HUES64 (cell line): ENCODE measurements at regions not wholly inside any gene's neighbourhood (a gene's known extent, or its start where the extent isn't known, plus 50 kb on each side); places are given as distances from the start of the nearest gene placed in this dataset.

Experiments
- H3K27ac ChIP-seq: 2 replicates; pipeline ENCODE4 v1.7.0; 2013; ENCODE audit warnings: low read depth, low read length, inconsistent platforms
- H3K27me3 ChIP-seq: 2 replicates; pipeline ENCODE4 v1.6.1; 2013; ENCODE audit warnings: mild to moderate bottlenecking, low read length; ENCODE audit not compliant: insufficient read depth
- H3K36me3 ChIP-seq: 2 replicates; pipeline ENCODE4 v1.6.1; 2013; ENCODE audit warnings: mild to moderate bottlenecking, low read length; ENCODE audit not compliant: insufficient read depth
- H3K4me1 ChIP-seq: 2 replicates; pipeline ENCODE4 v1.6.1; 2013; ENCODE audit warnings: mild to moderate bottlenecking, low read length, moderate library complexity; ENCODE audit not compliant: insufficient read depth
- H3K4me3 ChIP-seq: 2 replicates; pipeline ENCODE4 v1.5.1; 2013; ENCODE audit warnings: mild to moderate bottlenecking, low read length, moderate library complexity
- H3K9ac ChIP-seq: 2 replicates; pipeline ENCODE4 v1.6.1; 2013; ENCODE audit warnings: mild to moderate bottlenecking, low read depth, low read length
- H3K9me3 ChIP-seq: 2 replicates; pipeline ENCODE4 v1.6.1; 2013; ENCODE audit warnings: low read depth, low read length; ENCODE audit not compliant: insufficient read depth
- WGBS: fragments of 150-250, 120-280 bp; methylation state at CpG from one replicate; pipeline ENCODE4 v1.1.7; 2013; ENCODE audit warnings: missing lambda C conversion rate; 5-methylcytosine and 5-hydroxymethylcytosine counted together

GRCh38 chr1:58402444-58402843 is 144.1 kb downstream of the OMA1 start:
- Histone ChIP-seq H3K9me3 (no peaks in the 10 kb centered on the region), H3K9ac (no peak overlapping the region), H3K4me1 (no peaks in the 10 kb centered on the region), H3K27me3 (no peaks in the 10 kb centered on the region), H3K36me3 (no peaks in the 10 kb centered on the region), H3K27ac (no peak overlapping the region), H3K4me3 (no peak overlapping the region)
- 94% methylated on average over 6 of the region's 6 CpGs for WGBS

DNA sequence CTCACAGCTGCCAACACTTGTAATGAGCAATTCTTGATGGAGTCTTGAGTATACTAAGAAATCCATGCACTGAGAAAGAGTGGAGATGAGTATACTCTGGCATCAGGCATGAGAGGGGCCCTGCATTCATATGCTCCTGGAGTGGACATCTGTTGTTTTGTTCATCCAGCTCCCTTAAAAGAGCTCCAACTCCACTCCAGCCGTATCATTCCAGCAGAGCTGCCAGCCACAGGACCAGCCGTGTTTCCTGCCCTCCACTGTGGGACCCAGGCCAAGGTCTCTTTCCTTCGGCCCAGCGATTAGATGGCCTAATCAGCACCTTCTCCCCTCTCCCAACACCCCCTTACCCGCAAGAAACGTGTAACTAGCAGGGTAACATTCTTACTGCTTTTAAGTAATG is 144.5 kb downstream of the OMA1 start:
- H3K4me3 ChIP-seq, result no peak overlapping the region
- H3K4me1 ChIP-seq, result peaks cover 4% of the 10 kb centered on the region; the same call in 1 of the 2 replicates
- H3K27me3 ChIP-seq, result no peaks in the 10 kb centered on the region
- H3K9me3 ChIP-seq, result no peaks in the 10 kb centered on the region
- no peak overlapping the region for H3K9ac ChIP-seq
- no peak overlapping the region for H3K27ac ChIP-seq
- no peaks in the 10 kb centered on the region for H3K36me3 ChIP-seq
- WGBS, result 94% methylated on average over 6 of the region's 6 CpGs

DNA sequence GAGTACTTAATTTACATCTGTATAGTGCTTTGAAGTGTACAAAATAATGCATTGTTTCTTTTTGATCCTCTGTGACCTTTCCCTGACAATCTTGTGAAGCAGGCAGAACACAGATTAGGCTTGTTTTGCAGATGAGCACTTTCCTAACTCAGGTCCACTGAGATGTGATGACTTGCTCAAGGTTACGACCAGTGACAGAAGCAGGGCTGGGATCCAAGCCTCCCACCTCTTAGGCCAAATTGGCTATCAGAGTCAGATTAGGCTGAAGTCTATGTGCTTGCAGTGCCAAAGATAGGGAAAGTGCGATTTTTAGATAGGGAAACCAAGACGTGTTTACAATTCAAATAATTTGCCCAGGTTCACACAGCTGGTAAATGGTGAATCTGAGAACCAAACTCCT is 147.3 kb downstream of the OMA1 start:
- Histone ChIP-seq H3K4me1 (peaks cover 25% of the 10 kb centered on the region), H3K27me3 (no peaks in the 10 kb centered on the region), H3K9ac (no peak overlapping the region), H3K9me3 (no peaks in the 10 kb centered on the region), H3K4me3 (no peak overlapping the region), H3K36me3 (no peaks in the 10 kb centered on the region), H3K27ac (no peak overlapping the region)
- 69% methylated on average over 3 of the region's 3 CpGs for WGBS

GRCh38 chr1:58398714-58399113 is 147.8 kb downstream of the OMA1 start:
- WGBS, result no CpG with 5 or more reads among the region's 1 CpG
- no peaks in the 10 kb centered on the region for H3K36me3 ChIP-seq
- H3K9ac ChIP-seq, result no peak overlapping the region
- H3K4me1 ChIP-seq, result peaks cover 25% of the 10 kb centered on the region
- H3K4me3 ChIP-seq, result no peak overlapping the region
- H3K27me3 ChIP-seq, result no peaks in the 10 kb centered on the region
- no peak overlapping the region for H3K27ac ChIP-seq
- H3K9me3 ChIP-seq, result no peaks in the 10 kb centered on the region

DNA sequence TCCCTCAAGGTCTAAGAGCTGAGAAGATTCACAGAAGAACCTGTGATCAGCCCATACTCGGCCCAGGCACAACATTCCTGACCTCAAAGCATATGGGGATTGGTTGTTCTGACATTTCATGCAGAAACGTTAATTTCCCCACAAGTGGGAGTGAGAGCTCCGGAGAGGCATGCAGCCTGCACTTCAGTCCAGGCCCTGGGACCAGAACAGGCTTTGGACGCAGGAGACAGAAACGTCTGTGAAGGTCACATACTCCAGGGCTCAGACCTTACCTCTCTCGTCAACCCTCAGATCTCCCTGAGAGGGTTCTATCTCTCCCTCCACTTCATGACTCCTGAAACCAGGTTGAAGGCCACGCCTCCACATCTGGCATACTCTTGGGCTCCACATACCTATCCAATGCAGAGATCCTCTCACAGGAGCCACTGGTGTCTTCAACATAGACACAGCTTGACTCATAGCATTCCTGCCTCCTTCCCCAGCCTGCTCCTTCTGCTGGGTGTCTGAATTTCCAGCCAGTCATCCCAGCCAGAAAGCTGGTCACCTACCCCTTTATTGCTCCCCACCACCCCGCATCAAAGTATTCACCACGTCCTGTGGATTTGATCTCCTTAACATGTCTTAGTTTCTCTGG is 149.2 kb downstream of the OMA1 start:
- Histone ChIP-seq H3K9me3 (no peaks in the 10 kb centered on the region), H3K9ac (no peak overlapping the region), H3K4me3 (no peak overlapping the region), H3K36me3 (no peaks in the 10 kb centered on the region), H3K4me1 (peaks cover 30% of the 10 kb centered on the region), H3K27me3 (no peaks in the 10 kb centered on the region), H3K27ac (no peak overlapping the region)
- 84% methylated on average over 9 of the region's 9 CpGs for WGBS

DNA sequence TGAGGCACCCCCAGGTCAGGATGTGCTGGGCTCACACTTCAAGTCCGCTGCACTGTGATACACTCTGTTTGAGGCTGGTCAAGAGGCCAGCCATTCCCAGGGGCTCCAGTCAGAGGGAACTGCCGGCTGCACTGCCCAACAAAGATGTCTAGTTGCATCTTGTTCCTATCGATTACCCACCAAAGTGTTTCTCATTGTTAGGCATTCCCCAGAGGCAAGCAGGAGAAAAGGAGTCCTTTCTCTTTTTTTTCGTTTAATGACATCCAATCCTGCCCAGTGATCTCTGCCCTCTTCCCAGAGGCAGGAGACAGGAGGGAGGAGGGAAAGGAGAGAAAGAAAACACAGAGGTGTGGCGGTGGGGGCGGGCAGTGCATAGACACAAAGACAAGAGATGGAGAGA is 150.4 kb downstream of the OMA1 start:
- peak overlapping the region; percentile 57; the same call in 1 of the 2 replicates for H3K9ac ChIP-seq
- no peaks in the 10 kb centered on the region for H3K9me3 ChIP-seq
- H3K27ac ChIP-seq, result peak overlapping the region; percentile 69
- H3K4me3 ChIP-seq, result no peak overlapping the region
- H3K36me3 ChIP-seq, result no peaks in the 10 kb centered on the region
- peaks cover 38% of the 10 kb centered on the region for H3K4me1 ChIP-seq
- no peaks in the 10 kb centered on the region for H3K27me3 ChIP-seq
- WGBS, result 48% methylated on average over 6 of the region's 6 CpGs

DNA sequence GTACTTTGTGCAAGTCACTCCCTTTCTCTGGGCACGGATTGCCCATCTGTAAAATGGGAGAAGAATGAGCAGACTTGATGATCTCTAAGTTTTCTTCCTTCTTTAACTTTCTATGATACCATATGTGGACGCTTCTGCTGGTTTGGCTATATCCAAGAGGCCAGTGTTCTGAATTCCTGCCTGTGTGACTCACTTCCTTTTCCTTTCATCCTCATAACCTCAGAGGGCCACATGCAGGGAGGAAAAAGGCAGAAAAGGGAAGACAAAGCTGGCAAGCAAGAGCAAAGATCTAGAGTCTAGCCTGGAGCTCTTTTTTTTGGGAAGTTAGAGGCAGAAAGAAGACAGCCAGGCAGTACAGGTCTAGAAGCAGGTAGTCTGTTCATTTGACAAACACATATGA is 151.2 kb downstream of the OMA1 start:
- Histone ChIP-seq H3K4me3 (no peak overlapping the region), H3K9me3 (no peaks in the 10 kb centered on the region), H3K4me1 (peaks cover 38% of the 10 kb centered on the region), H3K27ac (peak overlapping the region; percentile 69), H3K9ac (peak overlapping the region; percentile 57; the same call in 1 of the 2 replicates), H3K27me3 (no peaks in the 10 kb centered on the region), H3K36me3 (no peaks in the 10 kb centered on the region)
- 43% methylated on average over 2 of the region's 2 CpGs for WGBS

GRCh38 chr1:58392083-58392482 is 154.4 kb downstream of the OMA1 start:
- Histone ChIP-seq H3K4me1 (peaks cover 38% of the 10 kb centered on the region), H3K27ac (no peak overlapping the region), H3K36me3 (no peaks in the 10 kb centered on the region), H3K9ac (no peak overlapping the region), H3K27me3 (no peaks in the 10 kb centered on the region), H3K4me3 (no peak overlapping the region), H3K9me3 (no peaks in the 10 kb centered on the region)
- WGBS, result 43% methylated on average over 6 of the region's 6 CpGs

- Histone ChIP-seq H3K9me3 (no peaks in the 10 kb centered on the region), H3K27ac (no peak overlapping the region), H3K4me1 (peaks cover 35% of the 10 kb centered on the region), H3K36me3 (no peaks in the 10 kb centered on the region), H3K4me3 (no peak overlapping the region), H3K9ac (no peak overlapping the region), H3K27me3 (no peaks in the 10 kb centered on the region)
- WGBS, result 90% methylated on average over 3 of the region's 3 CpGs
Measured at GRCh38 chr1:58391514-58391913, 155.0 kb downstream of the OMA1 start.

GRCh38 chr1:58391056-58391455 is 155.5 kb downstream of the OMA1 start:
- Histone ChIP-seq H3K27me3 (no peaks in the 10 kb centered on the region), H3K9ac (no peak overlapping the region), H3K9me3 (no peaks in the 10 kb centered on the region), H3K27ac (no peak overlapping the region), H3K4me1 (peaks cover 31% of the 10 kb centered on the region), H3K36me3 (no peaks in the 10 kb centered on the region), H3K4me3 (no peak overlapping the region)
- 82% methylated on average over 5 of the region's 5 CpGs for WGBS

DNA sequence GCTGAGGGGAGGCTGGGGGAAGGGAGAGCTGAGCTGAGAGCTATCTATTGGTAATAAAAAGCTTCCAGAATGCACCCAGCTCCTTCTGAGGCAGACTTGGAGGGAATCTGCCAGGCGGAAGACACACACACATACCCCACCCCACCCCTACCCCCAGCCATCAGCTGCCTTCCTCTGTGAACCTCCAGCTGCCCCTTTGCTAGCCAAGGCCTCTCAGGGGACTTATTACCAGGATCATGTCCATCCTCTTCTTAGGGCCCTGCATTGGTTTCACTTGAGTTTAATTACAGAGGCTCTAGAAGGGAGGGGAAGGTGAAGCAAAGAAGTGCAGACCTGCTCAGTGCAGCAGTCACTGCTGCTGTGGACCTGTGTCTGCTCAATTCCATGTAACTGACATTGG is 156.4 kb downstream of the OMA1 start:
- Histone ChIP-seq H3K27ac (no peak overlapping the region), H3K9me3 (no peaks in the 10 kb centered on the region), H3K9ac (no peak overlapping the region), H3K4me1 (peaks cover 26% of the 10 kb centered on the region), H3K4me3 (no peak overlapping the region), H3K36me3 (no peaks in the 10 kb centered on the region), H3K27me3 (no peaks in the 10 kb centered on the region)
- 89% methylated on average over 1 of the region's 1 CpG for WGBS

DNA sequence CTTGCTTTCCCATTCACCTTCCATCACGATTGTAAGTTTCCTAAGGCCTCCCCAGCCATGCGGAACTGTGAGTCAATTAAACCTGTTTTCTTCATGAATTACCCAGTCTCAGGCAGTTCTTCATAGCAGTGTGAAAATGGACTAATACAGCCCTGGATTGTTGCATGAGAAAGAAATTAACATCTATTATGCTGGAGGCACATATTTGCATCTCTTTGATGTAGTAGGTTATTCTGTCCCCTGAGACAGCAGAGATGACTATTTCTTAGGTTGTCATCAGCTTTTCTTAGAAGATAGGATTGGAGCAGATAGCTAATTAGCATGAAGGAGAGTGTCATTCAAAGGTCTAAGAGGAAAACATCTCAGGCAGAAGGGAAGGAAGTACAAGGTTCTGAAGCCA is 166.2 kb downstream of the OMA1 start:
- Histone ChIP-seq H3K4me1 (peaks cover 3% of the 10 kb centered on the region; the same call in 1 of the 2 replicates), H3K4me3 (no peak overlapping the region), H3K36me3 (no peaks in the 10 kb centered on the region), H3K27me3 (no peaks in the 10 kb centered on the region), H3K27ac (no peak overlapping the region), H3K9ac (no peak overlapping the region), H3K9me3 (peaks cover 6% of the 10 kb centered on the region; the same call in 1 of the 2 replicates)
- WGBS, result 98% methylated on average over 2 of the region's 2 CpGs
